ENCODE measurements at regions not wholly inside any gene's neighbourhood (a gene's known extent, or its start where the extent isn't known, plus 50 kb on each side); places are given as distances from the start of the nearest gene placed in this dataset.

DNA sequence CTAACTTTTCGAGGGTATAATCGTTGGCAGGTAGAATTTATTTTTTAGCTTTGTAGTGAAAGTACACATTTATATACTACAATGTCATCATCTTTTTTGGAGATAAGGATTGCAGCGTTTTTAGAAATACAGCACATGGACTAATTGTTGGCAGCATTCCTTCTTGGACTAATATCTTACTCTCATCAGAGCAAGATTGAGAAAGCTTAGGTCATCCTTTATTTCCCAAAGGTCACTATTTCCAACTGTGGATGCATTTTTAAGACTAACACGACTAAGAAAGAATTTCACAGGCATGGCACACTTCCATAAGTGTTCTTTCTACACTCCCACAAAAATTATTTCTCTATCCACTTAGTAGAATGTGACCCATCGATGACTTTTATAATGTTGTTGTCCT, 732.3 kb downstream of the NCAM2 start:
- intact Hi-C loops (cut with micrococcal nuclease), result no loop called here
- TF ChIP-seq, protein P1, sequence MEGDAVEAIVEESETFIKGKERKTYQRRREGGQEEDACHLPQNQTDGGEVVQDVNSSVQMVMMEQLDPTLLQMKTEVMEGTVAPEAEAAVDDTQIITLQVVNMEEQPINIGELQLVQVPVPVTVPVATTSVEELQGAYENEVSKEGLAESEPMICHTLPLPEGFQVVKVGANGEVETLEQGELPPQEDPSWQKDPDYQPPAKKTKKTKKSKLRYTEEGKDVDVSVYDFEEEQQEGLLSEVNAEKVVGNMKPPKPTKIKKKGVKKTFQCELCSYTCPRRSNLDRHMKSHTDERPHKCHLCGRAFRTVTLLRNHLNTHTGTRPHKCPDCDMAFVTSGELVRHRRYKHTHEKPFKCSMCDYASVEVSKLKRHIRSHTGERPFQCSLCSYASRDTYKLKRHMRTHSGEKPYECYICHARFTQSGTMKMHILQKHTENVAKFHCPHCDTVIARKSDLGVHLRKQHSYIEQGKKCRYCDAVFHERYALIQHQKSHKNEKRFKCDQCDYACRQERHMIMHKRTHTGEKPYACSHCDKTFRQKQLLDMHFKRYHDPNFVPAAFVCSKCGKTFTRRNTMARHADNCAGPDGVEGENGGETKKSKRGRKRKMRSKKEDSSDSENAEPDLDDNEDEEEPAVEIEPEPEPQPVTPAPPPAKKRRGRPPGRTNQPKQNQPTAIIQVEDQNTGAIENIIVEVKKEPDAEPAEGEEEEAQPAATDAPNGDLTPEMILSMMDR (IDR thresholded peaks at IDR 0.05), result no peak
- H3K4me3 Mint-ChIP-seq, result no peak overlapping the region
- Histone ChIP-seq H3K27ac (ENCODE audit: low read length) (no peak overlapping the region), H3K27me3 (ENCODE audit: control insufficient read depth, insufficient read depth, low read length) (no peaks in the 10 kb centered on the region), H3K4me1 (ENCODE audit: control insufficient read depth, insufficient read depth, low read length) (no peaks in the 10 kb centered on the region), H3K4me3 (ENCODE audit: low read length) (no peak overlapping the region), H3K9me3 (ENCODE audit: control insufficient read depth, insufficient read depth, low read length) (no peaks in the 10 kb centered on the region), H3K36me3 (ENCODE audit: control insufficient read depth, insufficient read depth, low read length) (no peaks in the 10 kb centered on the region)
- H3K36me3 Mint-ChIP-seq, result peaks cover 14% of the 10 kb centered on the region
- ATAC-seq (no peak), DNase-seq (no peak)
- H3K9me3 Mint-ChIP-seq, result peaks cover 12 to 19% of the 10 kb centered on the region in 2 donors
- no peak overlapping the region for H3K27ac Mint-ChIP-seq
- no peaks in the 10 kb centered on the region for H3K4me1 Mint-ChIP-seq
- 63% methylated on average over 3 of the region's 5 CpGs for WGBS (ENCODE audit: insufficient coverage)
- H3K27me3 Mint-ChIP-seq (ENCODE audit: low read depth in 2 of 2), result no peaks in the 10 kb centered on the region

DNA sequence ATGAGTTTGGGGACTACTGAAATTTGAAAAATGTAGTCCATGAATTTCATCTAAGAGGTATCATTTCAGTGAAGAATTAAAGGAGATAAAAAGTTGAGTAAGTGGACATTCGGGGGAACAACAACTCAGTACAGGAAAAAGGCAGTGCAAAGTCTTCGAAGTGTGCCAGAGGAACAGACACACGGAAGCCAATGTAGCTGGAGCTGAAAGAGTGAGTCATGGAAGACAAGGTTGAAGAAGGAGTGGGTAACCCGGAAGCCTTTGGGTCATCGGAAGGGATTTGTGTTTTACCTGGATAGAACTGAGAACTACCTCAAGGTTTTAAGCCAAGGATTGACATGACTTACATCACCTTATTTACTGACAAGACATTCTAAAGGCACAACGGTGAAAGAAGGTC, 733.4 kb downstream of the NCAM2 start:
- DNase-seq, result no peak
- H3K9me3 ChIP-seq (ENCODE audit: control insufficient read depth, insufficient read depth, low read length), result no peaks in the 10 kb centered on the region
- intact Hi-C loops (cut with micrococcal nuclease), result no loop called here
- H3K36me3 ChIP-seq (ENCODE audit: control insufficient read depth, insufficient read depth, low read length), result no peaks in the 10 kb centered on the region
- no peak for ATAC-seq
- Mint-ChIP-seq H3K27ac (no peak overlapping the region), H3K36me3 (peaks cover 14% of the 10 kb centered on the region), H3K9me3 (peaks cover 13 to 19% of the 10 kb centered on the region in 2 donors), H3K4me1 (no peaks in the 10 kb centered on the region), H3K27me3 (ENCODE audit: low read depth in 2 of 2) (no peaks in the 10 kb centered on the region), H3K4me3 (no peak overlapping the region)
- WGBS (ENCODE audit: insufficient coverage), result 88% methylated on average over 6 of the region's 6 CpGs
- no peak overlapping the region for H3K4me3 ChIP-seq (ENCODE audit: low read length)
- no peaks in the 10 kb centered on the region for H3K4me1 ChIP-seq (ENCODE audit: control insufficient read depth, insufficient read depth, low read length)
- H3K27me3 ChIP-seq (ENCODE audit: control insufficient read depth, insufficient read depth, low read length), result no peaks in the 10 kb centered on the region
- TF ChIP-seq, protein P1 (IDR thresholded peaks at IDR 0.05), result no peak
- no peak overlapping the region for H3K27ac ChIP-seq (ENCODE audit: low read length)

DNA sequence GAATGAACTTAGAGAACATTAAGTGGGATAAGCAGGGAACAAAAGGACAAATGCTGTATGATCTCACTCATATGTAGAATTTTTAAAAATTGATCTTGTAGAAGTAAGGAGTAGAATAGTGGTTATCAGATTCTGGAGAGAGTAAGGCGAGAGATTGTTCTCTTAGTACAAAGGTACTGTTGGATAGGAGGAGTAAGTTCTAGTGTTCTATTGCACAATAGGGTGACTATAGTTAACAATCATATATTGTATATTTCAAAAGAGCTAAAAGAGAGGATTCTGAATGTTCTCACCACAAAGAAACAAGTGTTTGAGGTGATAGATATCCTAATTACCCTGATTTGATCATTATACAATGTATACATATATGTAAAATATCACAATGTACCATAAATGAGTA, 735.9 kb downstream of the NCAM2 start:
- ATAC-seq, result no peak
- Mint-ChIP-seq H3K27ac (no peak overlapping the region), H3K36me3 (peaks cover 14% of the 10 kb centered on the region)

DNA sequence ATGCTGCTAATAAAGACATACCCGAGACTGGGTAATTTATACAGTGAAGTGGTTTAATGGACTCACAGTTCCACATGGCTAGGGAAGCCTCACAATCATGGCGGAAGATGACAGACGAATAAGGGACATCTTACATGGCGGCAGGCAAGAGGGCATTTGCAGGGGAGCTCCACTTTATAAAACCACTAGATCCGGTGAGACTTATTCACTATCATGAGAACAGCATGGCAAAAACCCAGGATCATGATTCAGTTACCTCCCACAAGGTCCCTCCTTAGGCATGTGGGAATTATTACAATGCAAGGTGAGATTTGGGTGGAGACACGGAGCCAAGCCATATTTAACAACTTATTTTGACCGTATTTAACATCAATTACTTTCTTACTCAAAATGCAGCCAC, 739.0 kb downstream of the NCAM2 start:
- Histone ChIP-seq H3K27ac (ENCODE audit: low read length) (no peak overlapping the region), H3K4me3 (ENCODE audit: low read length) (no peak overlapping the region), H3K27me3 (ENCODE audit: control insufficient read depth, insufficient read depth, low read length) (no peaks in the 10 kb centered on the region), H3K36me3 (ENCODE audit: control insufficient read depth, insufficient read depth, low read length) (no peaks in the 10 kb centered on the region), H3K9me3 (ENCODE audit: control insufficient read depth, insufficient read depth, low read length) (no peaks in the 10 kb centered on the region), H3K4me1 (ENCODE audit: control insufficient read depth, insufficient read depth, low read length) (no peaks in the 10 kb centered on the region)
- Mint-ChIP-seq H3K4me3 (no peak overlapping the region), H3K27ac (no peak overlapping the region), H3K36me3 (no peaks in the 10 kb centered on the region), H3K9me3 (peaks cover 10 to 13% of the 10 kb centered on the region in 2 donors), H3K4me1 (no peaks in the 10 kb centered on the region), H3K27me3 (ENCODE audit: low read depth in 2 of 2) (no peaks in the 10 kb centered on the region)
- DNase-seq (no peak), ATAC-seq (no peak)
- intact Hi-C loops (cut with micrococcal nuclease), result no loop called here
- 82% methylated on average over 5 of the region's 7 CpGs for WGBS (ENCODE audit: insufficient coverage)
- TF ChIP-seq, protein P1 (IDR thresholded peaks at IDR 0.05), result no peak

More for the DNA sequence above, 735.9 kb downstream of the NCAM2 start:
- Histone ChIP-seq H3K27me3 (ENCODE audit: control insufficient read depth, insufficient read depth, low read length) (no peaks in the 10 kb centered on the region), H3K36me3 (ENCODE audit: control insufficient read depth, insufficient read depth, low read length) (no peaks in the 10 kb centered on the region), H3K9me3 (ENCODE audit: control insufficient read depth, insufficient read depth, low read length) (no peaks in the 10 kb centered on the region), H3K4me3 (ENCODE audit: low read length) (no peak overlapping the region), H3K27ac (ENCODE audit: low read length) (no peak overlapping the region), H3K4me1 (ENCODE audit: control insufficient read depth, insufficient read depth, low read length) (no peaks in the 10 kb centered on the region)
- peaks cover 13 to 15% of the 10 kb centered on the region in 2 donors for H3K9me3 Mint-ChIP-seq
- TF ChIP-seq, protein P1 (IDR thresholded peaks at IDR 0.05), result no peak
- no peaks in the 10 kb centered on the region for H3K4me1 Mint-ChIP-seq
- H3K4me3 Mint-ChIP-seq, result no peak overlapping the region
- DNase-seq, result no peak
- no CpG with 5 or more reads among the region's 1 CpG for WGBS (ENCODE audit: insufficient coverage)
- intact Hi-C loops (cut with micrococcal nuclease), result no loop called here
- no peaks in the 10 kb centered on the region for H3K27me3 Mint-ChIP-seq (ENCODE audit: low read depth in 2 of 2)

All from natural killer cell (primary cell).